ENCODE measurements at regions not wholly inside any gene's neighbourhood (a gene's known extent, or its start where the extent isn't known, plus 50 kb on each side); places are given as distances from the start of the nearest gene placed in this dataset.

GRCh38 chrX:40871385-40872082, 136.2 kb upstream of the MED14 start:
- no peak for TF ChIP-seq CTCF (IDR thresholded peaks at IDR 0.05; ENCODE audit: low read depth, low read length)
- no peak for TF ChIP-seq POLR2A (IDR thresholded peaks at IDR 0.05; ENCODE audit: extremely low read depth, insufficient read length)
- no peak for TF ChIP-seq MYC (IDR thresholded peaks at IDR 0.05; ENCODE audit: low read depth, low read length)
- no peak for TF ChIP-seq MAX (IDR thresholded peaks at IDR 0.05; ENCODE audit: low read depth, low read length)

Measured in NB4 (cell line).